ENCODE measurements at regions not wholly inside any gene's neighbourhood (a gene's known extent, or its start where the extent isn't known, plus 50 kb on each side); places are given as distances from the start of the nearest gene placed in this dataset.
"Not testable (repeated sequence)": the region's sequence is repeated elsewhere in the genome, so short reads cannot be mapped to it uniquely, and the experiment has no call there.

DNA sequence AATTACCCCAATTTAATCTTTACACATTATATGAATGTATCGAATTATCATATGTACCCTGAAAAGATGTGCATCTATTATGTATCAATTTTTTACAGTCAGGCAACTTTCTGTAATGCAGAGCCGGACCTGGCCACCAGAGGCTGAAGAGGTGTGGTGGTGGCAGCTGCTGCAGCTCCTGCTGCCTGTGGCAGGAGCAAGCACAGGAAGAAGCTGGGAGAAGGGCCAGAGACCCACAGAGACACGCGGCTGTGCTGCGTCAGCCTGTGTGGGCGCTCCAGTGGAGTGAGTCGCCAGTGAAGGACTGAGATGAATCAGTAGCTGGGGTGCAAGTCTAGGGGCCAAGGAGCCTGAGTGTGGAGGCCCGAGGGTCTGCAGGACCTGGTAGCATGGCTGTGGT, 74.3 kb upstream of the COG2 start:
- H3K27ac ChIP-seq (ENCODE audit: low read depth in 1 of 2, low read length in 2 of 2): no peak overlapping the region
- H3K27me3 ChIP-seq (ENCODE audit: control insufficient read depth in 4 of 4, insufficient read depth in 4 of 4, low read length in 3 of 4): no peaks in the 10 kb centered on the region
- H3K36me3 ChIP-seq (ENCODE audit: control insufficient read depth in 4 of 4, insufficient read depth in 3 of 4, low read depth in 1 of 4, low read length in 3 of 4): no peaks in the 10 kb centered on the region
- no peak overlapping the region for H3K9ac ChIP-seq (ENCODE audit: low read depth in 1 of 2, low read length in 2 of 2)
- no peaks in the 10 kb centered on the region for H3K9me3 ChIP-seq (ENCODE audit: control insufficient read depth in 4 of 4, low read length in 3 of 4)
- 81% methylated on average over 8 of the region's 8 CpGs for WGBS
- TF ChIP-seq EGR1 (IDR thresholded peaks at IDR 0.05; ENCODE audit: low read depth in 2 of 2): no peak
- no peak for TF ChIP-seq HNF4G (IDR thresholded peaks at IDR 0.05)
- no peak for TF ChIP-seq FOXA2 (IDR thresholded peaks at IDR 0.05)
- TF ChIP-seq RAD21 (IDR thresholded peaks at IDR 0.05): no peak
- no peak for TF ChIP-seq SP1 (IDR thresholded peaks at IDR 0.05)
- no peak for TF ChIP-seq GABPA (IDR thresholded peaks at IDR 0.05 in 1 of 2, conservative IDR thresholded peaks at IDR 0.05 in 1 of 2)
- TF ChIP-seq JUND (IDR thresholded peaks at IDR 0.05): no peak
- no peak for TF ChIP-seq NR2F2 (IDR thresholded peaks at IDR 0.05)
- TF ChIP-seq ATF3 (IDR thresholded peaks at IDR 0.05): no peak
- no peak for TF ChIP-seq FOXA1 (IDR thresholded peaks at IDR 0.05)
- TF ChIP-seq, protein P1, sequence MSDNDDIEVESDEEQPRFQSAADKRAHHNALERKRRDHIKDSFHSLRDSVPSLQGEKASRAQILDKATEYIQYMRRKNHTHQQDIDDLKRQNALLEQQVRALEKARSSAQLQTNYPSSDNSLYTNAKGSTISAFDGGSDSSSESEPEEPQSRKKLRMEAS (IDR thresholded peaks at IDR 0.05): no peak
- TF ChIP-seq TAF1 (conservative IDR thresholded peaks at IDR 0.05): no peak
- no peak for TF ChIP-seq REST (IDR thresholded peaks at IDR 0.05)
- no peaks in the 10 kb centered on the region for H3K4me1 ChIP-seq (ENCODE audit: control insufficient read depth in 4 of 4, insufficient read depth in 4 of 4, low read length in 3 of 4)
- no peak for DNase-seq (ENCODE audit: low spot score)
- H3K4me3 ChIP-seq (ENCODE audit: low read depth in 1 of 3, low read length in 3 of 3): no peak overlapping the region

DNA sequence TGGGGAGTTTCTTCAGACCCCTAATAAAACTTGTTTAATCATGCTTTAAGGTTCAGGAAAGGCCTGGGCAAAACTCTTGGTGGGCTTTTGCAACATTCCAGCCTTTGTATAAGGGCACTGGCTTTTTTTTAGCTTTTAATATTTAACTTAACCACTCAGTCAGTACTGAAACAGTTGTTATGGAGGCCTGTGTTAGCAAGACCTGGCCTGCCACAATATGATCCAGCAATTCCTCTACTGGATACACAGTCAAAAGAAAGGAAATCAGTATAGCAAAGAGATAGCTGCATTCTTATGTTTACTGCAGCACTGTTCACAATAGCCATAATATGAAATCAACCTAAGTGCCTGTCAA, 75.1 kb upstream of the COG2 start:
- no peak overlapping the region for H3K9ac ChIP-seq (ENCODE audit: low read depth in 1 of 2, low read length in 2 of 2)
- H3K27ac ChIP-seq (ENCODE audit: low read depth in 1 of 2, low read length in 2 of 2): no peak overlapping the region
- H3K4me1 ChIP-seq (ENCODE audit: control insufficient read depth in 4 of 4, insufficient read depth in 4 of 4, low read length in 3 of 4): no peaks in the 10 kb centered on the region
- no peak for DNase-seq (ENCODE audit: low spot score)
- H3K36me3 ChIP-seq (ENCODE audit: control insufficient read depth in 4 of 4, insufficient read depth in 3 of 4, low read depth in 1 of 4, low read length in 3 of 4): no peaks in the 10 kb centered on the region
- H3K4me3 ChIP-seq (ENCODE audit: low read depth in 1 of 3, low read length in 3 of 3): no peak overlapping the region
- no peaks in the 10 kb centered on the region for H3K27me3 ChIP-seq (ENCODE audit: control insufficient read depth in 4 of 4, insufficient read depth in 4 of 4, low read length in 3 of 4)
- TF ChIP-seq GABPA (IDR thresholded peaks at IDR 0.05 in 1 of 2, conservative IDR thresholded peaks at IDR 0.05 in 1 of 2) (no peak), FOXA2 (IDR thresholded peaks at IDR 0.05) (no peak), FOXA1 (IDR thresholded peaks at IDR 0.05) (no peak), REST (IDR thresholded peaks at IDR 0.05) (no peak), HNF4G (IDR thresholded peaks at IDR 0.05) (no peak), SP1 (IDR thresholded peaks at IDR 0.05) (no peak), HNF4A (conservative IDR thresholded peaks at IDR 0.05) (no peak), TAF1 (conservative IDR thresholded peaks at IDR 0.05) (no peak)
- TF ChIP-seq, protein P1 (IDR thresholded peaks at IDR 0.05): no peak
- TF ChIP-seq, protein P2, sequence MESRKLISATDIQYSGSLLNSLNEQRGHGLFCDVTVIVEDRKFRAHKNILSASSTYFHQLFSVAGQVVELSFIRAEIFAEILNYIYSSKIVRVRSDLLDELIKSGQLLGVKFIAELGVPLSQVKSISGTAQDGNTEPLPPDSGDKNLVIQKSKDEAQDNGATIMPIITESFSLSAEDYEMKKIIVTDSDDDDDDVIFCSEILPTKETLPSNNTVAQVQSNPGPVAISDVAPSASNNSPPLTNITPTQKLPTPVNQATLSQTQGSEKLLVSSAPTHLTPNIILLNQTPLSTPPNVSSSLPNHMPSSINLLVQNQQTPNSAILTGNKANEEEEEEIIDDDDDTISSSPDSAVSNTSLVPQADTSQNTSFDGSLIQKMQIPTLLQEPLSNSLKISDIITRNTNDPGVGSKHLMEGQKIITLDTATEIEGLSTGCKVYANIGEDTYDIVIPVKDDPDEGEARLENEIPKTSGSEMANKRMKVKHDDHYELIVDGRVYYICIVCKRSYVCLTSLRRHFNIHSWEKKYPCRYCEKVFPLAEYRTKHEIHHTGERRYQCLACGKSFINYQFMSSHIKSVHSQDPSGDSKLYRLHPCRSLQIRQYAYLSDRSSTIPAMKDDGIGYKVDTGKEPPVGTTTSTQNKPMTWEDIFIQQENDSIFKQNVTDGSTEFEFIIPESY (IDR thresholded peaks at IDR 0.05): no peak
- no peaks in the 10 kb centered on the region for H3K9me3 ChIP-seq (ENCODE audit: control insufficient read depth in 4 of 4, low read length in 3 of 4)

- 76% methylated on average over 3 of the region's 3 CpGs for WGBS
- H3K4me1 ChIP-seq (ENCODE audit: control insufficient read depth in 4 of 4, insufficient read depth in 4 of 4, low read length in 3 of 4); H3K27ac ChIP-seq (ENCODE audit: low read depth in 1 of 2, low read length in 2 of 2); H3K9ac ChIP-seq (ENCODE audit: low read depth in 1 of 2, low read length in 2 of 2); H3K36me3 ChIP-seq (ENCODE audit: control insufficient read depth in 4 of 4, insufficient read depth in 3 of 4, low read depth in 1 of 4, low read length in 3 of 4); H3K27me3 ChIP-seq (ENCODE audit: control insufficient read depth in 4 of 4, insufficient read depth in 4 of 4, low read length in 3 of 4); DNase-seq (ENCODE audit: low spot score); H3K9me3 ChIP-seq (ENCODE audit: control insufficient read depth in 4 of 4, low read length in 3 of 4); H3K4me3 ChIP-seq (ENCODE audit: low read depth in 1 of 3, low read length in 3 of 3): not testable (repeated sequence)
These were observed 75.6 kb upstream of the COG2 start for GRCh38 chr1:230566532-230567220.
